MM.1S (cell line): ENCODE measurements at regions not wholly inside any gene's neighbourhood (a gene's known extent, or its start where the extent isn't known, plus 50 kb on each side); places are given as distances from the start of the nearest gene placed in this dataset.

Experiments
- DNase-seq: peaks from one replicate; pipeline ENCODE4 v3.0.0-alpha.2; 2015
- H2AFZ ChIP-seq: fragments of 300-600 bp; sonication (generic); 2 replicates; pipeline ENCODE4 v1.6.0; 2016; ENCODE audit warnings: antibody characterized with exemption, low read length
- H3F3A ChIP-seq: fragments of 300-600 bp; sonication (generic); 2 replicates; pipeline ENCODE4 v1.6.1; 2016; ENCODE audit warnings: mild to moderate bottlenecking, antibody characterized with exemption, low read length, moderate library complexity, mixed read lengths; ENCODE audit not compliant: insufficient read depth
- H3K27ac ChIP-seq: fragments of 300-600 bp; sonication (generic); 2 replicates; pipeline ENCODE4 v1.5.1; 2016; ENCODE audit warnings: mild to moderate bottlenecking, low read length
- H3K27me3 ChIP-seq: fragments of 300-600 bp; sonication (generic); replicated peaks from 2 replicates; pipeline ENCODE4 v1.6.0; 2016; ENCODE audit warnings: low read length; ENCODE audit not compliant: insufficient read depth
- H3K36me3 ChIP-seq: fragments of 300-600 bp; sonication (generic); replicated peaks from 2 replicates; pipeline ENCODE4 v1.6.1; 2016; ENCODE audit warnings: mild to moderate bottlenecking, low read length, mixed read lengths; ENCODE audit not compliant: insufficient read depth
- H3K4me1 ChIP-seq: fragments of 300-600 bp; sonication (generic); 2 replicates; pipeline ENCODE4 v1.6.1; 2016; ENCODE audit warnings: low read length, mixed read lengths
- H3K4me2 ChIP-seq: fragments of 300-600 bp; sonication (generic); 2 replicates; pipeline ENCODE4 v1.6.0; 2016; ENCODE audit warnings: low read depth, low read length
- H3K4me3 ChIP-seq: fragments of 300-600 bp; sonication (generic); 2 replicates; pipeline ENCODE4 v1.5.1; 2016; ENCODE audit warnings: low read length, mixed read lengths
- H3K79me2 ChIP-seq: fragments of 300-600 bp; sonication (generic); 2 replicates; pipeline ENCODE4 v1.6.1; 2016; ENCODE audit warnings: mixed run types, low read length, mixed read lengths
- H3K9ac ChIP-seq: fragments of 300-600 bp; sonication (generic); 2 replicates; pipeline ENCODE4 v1.6.1; 2016; ENCODE audit warnings: low read length, mixed read lengths
- H3K9me2 ChIP-seq: fragments of 300-600 bp; sonication (generic); replicated peaks from 2 replicates; pipeline ENCODE4 v1.6.1; 2016; ENCODE audit warnings: mild to moderate bottlenecking, low read length, mixed read lengths; ENCODE audit not compliant: insufficient read depth
- H3K9me3 ChIP-seq: fragments of 300-600 bp; sonication (generic); replicated peaks from 2 replicates; pipeline ENCODE4 v1.6.1; 2016; ENCODE audit warnings: mild to moderate bottlenecking, low read length, mixed read lengths; ENCODE audit not compliant: insufficient read depth
- H4K20me1 ChIP-seq: fragments of 300-600 bp; sonication (generic); 2 replicates; pipeline ENCODE4 v1.6.1; 2016; ENCODE audit warnings: mild to moderate bottlenecking, low read length, moderate library complexity, mixed read lengths; ENCODE audit not compliant: insufficient read depth
- EZH2 ChIP-seq: fragments of 300-600 bp; sonication (generic); optimal IDR thresholded peaks from 2 replicates; pipeline ENCODE3; 2017; ENCODE audit warnings: low read depth, mild to moderate bottlenecking, antibody characterized with exemption, low read length, mixed read lengths
- EZH2phosphoT487 ChIP-seq: fragments of 300-600 bp; sonication (generic); IDR thresholded peaks from 2 replicates; pipeline ENCODE4 v1.6.1; 2018; ENCODE audit warnings: antibody characterized with exemption, low read length
- TF ChIP-seq, protein P1 (sequence below): fragments of 300-600 bp; sonication (generic); IDR thresholded peaks from 2 replicates; pipeline ENCODE4 v1.5.1; 2016; ENCODE audit warnings: antibody characterized with exemption, low read length, mixed read lengths

DNA sequence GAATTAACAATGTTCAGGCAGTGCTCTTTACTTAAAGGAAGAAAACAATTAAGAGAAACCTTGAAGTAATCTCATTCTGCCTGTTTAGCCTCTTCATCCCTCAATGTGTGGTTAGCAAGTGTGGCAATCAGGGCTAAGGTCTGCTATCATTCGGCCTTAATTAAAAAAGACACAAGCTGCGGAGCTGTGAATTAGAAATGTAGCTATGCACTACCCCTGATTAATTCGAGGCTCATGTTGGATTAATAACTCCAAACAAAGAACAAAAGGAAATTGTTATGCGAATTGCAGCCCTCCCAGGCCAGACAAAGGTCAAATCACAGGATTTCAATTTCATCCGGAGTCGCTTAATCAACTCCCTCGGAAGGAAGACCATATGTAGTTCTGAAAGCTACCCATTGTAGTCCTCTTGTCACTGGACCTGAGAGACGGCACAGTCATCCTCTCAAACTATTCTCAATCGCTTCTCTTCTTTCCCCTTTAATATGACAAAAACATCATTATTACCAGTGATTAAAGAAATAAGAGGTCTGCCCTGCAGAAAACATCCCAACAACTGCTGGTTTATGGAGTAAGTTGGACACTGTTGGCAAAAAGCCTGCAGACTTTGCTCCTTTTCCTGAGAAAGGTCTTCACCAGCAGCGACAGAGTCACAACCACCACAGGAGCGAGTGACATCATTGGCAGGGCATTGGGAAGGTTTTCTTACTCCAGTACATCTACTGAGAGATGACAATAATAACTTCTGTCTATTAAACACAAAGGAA lies 71.1 kb upstream of the SOX5 start:
- Histone ChIP-seq H2AFZ (no peak overlapping the region), H3F3A (no peaks in the 10 kb centered on the region), H3K36me3 (no peaks in the 10 kb centered on the region), H3K9ac (no peak overlapping the region), H3K4me3 (no peak overlapping the region), H4K20me1 (no peaks in the 10 kb centered on the region), H3K9me3 (no peaks in the 10 kb centered on the region), H3K4me1 (no peaks in the 10 kb centered on the region), H3K79me2 (no peaks in the 10 kb centered on the region), H3K4me2 (no peak overlapping the region), H3K27ac (no peak overlapping the region), H3K27me3 (no peaks in the 10 kb centered on the region), H3K9me2 (no peaks in the 10 kb centered on the region)
- TF ChIP-seq EZH2 = no peak
- TF ChIP-seq, protein P1, sequence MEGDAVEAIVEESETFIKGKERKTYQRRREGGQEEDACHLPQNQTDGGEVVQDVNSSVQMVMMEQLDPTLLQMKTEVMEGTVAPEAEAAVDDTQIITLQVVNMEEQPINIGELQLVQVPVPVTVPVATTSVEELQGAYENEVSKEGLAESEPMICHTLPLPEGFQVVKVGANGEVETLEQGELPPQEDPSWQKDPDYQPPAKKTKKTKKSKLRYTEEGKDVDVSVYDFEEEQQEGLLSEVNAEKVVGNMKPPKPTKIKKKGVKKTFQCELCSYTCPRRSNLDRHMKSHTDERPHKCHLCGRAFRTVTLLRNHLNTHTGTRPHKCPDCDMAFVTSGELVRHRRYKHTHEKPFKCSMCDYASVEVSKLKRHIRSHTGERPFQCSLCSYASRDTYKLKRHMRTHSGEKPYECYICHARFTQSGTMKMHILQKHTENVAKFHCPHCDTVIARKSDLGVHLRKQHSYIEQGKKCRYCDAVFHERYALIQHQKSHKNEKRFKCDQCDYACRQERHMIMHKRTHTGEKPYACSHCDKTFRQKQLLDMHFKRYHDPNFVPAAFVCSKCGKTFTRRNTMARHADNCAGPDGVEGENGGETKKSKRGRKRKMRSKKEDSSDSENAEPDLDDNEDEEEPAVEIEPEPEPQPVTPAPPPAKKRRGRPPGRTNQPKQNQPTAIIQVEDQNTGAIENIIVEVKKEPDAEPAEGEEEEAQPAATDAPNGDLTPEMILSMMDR = no peak
- no peak for TF ChIP-seq EZH2phosphoT487
- DNase-seq = no peak

DNA sequence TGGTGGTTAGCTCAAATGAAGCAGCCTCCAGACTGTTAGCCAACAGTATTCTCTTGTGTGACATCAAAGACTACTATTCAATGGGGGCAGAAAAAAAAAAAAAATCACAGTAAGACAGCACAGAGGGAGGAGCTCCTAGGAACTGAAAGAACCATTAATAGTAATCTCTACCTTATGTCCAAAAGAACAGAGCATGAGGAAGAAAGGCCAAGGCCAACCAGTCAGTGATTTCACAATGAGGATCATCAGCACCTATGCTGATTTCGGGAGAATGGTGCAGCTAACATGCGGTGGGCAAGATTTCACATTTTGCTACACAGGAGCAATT lies 66.3 kb upstream of the SOX5 start:
- Histone ChIP-seq H3K9me3 (no peaks in the 10 kb centered on the region), H4K20me1 (no peaks in the 10 kb centered on the region), H3K4me2 (no peak overlapping the region), H3K4me3 (no peak overlapping the region), H2AFZ (no peak overlapping the region), H3K79me2 (no peaks in the 10 kb centered on the region), H3F3A (no peaks in the 10 kb centered on the region), H3K36me3 (no peaks in the 10 kb centered on the region), H3K27me3 (no peaks in the 10 kb centered on the region), H3K4me1 (no peaks in the 10 kb centered on the region), H3K9me2 (no peaks in the 10 kb centered on the region), H3K9ac (no peak overlapping the region), H3K27ac (no peak overlapping the region)
- TF ChIP-seq EZH2 (no peak), EZH2phosphoT487 (no peak)
- TF ChIP-seq, protein P1 = no peak
- DNase-seq = no peak

DNA sequence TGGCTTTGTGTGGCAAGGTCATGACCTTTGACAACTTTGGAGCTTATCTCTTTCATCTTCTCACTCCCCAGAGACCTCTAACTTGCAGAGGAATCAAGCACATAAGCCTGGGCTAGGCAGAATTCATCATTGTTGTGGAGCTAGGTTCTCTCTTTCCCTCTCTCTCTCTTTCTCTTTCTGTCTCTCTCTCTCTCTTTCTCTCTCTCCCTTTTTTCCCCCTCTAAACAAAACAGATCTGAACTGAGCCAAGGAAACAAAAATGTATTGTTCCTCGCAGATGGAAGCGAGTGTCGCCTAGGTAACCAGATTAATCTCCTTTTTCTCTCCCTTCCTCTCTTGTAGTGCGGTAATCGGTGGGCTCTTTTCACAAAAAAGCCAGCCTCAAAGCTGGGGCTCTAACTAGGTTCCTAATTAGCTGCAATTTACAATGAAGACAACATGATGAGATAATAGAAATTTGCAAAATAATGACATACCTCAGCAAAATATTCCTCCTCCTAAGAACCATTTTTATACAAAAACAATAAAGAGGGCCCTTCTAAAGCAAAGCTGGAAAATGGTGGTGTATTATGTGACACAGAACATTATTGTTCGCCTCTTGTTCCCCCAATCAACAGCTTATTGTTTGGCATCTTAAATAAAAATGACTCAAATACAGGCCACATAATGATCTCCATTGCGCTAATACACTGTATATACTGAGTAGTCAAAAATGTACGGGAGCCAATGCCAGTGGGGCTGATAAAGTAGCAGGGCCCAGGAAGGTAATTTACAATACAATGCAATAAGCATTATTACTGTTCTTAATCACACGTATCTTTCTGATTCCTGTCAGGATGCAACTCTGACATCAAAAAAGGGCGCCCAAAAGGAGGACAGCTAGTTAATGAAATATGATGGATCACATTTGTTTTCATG lies 65.7 kb upstream of the SOX5 start:
- H3F3A ChIP-seq = no peaks in the 10 kb centered on the region
- no peak for TF ChIP-seq EZH2
- TF ChIP-seq, protein P1 = no peak
- no peak for TF ChIP-seq EZH2phosphoT487
- H3K27me3 ChIP-seq = no peaks in the 10 kb centered on the region
- H3K27ac ChIP-seq = no peak overlapping the region
- H3K9ac ChIP-seq = no peak overlapping the region
- no peak overlapping the region for H2AFZ ChIP-seq
- H3K9me3 ChIP-seq = no peaks in the 10 kb centered on the region
- H3K9me2 ChIP-seq = no peaks in the 10 kb centered on the region
- H3K79me2 ChIP-seq = no peaks in the 10 kb centered on the region
- H3K4me1 ChIP-seq = no peaks in the 10 kb centered on the region
- DNase-seq = no peak
- H4K20me1 ChIP-seq = no peaks in the 10 kb centered on the region
- H3K4me3 ChIP-seq = no peak overlapping the region
- no peaks in the 10 kb centered on the region for H3K36me3 ChIP-seq
- no peak overlapping the region for H3K4me2 ChIP-seq
